GM12878 (cell line): ENCODE measurements at regions not wholly inside any gene's neighbourhood (a gene's known extent, or its start where the extent isn't known, plus 50 kb on each side); places are given as distances from the start of the nearest gene placed in this dataset.

Experiments
- ATAC-seq: fragments of 200-7000 bp; cut with Tn5 transposase; 3 replicates; pipeline ENCODE4 v1.9.1; 2020; ENCODE audit warnings: mild to moderate bottlenecking, moderate library complexity
- BruUV-seq: library from RNA; stranded (reverse); fragments of 400-500 nt; replicated peaks from 2 replicates; lab custom pipeline; 2021; lab: Mats Ljungman, UMichigan
- CTCF ChIA-PET: fragments of 300-600 bp; sonication (Branson Sonifier 250); formaldehyde crosslinking; extraction: SDS; loops from one replicate; lab custom pipeline; 2021; ENCODE audit warnings: inconsistent platforms; lab: Yijun Ruan, JAX
- POLR2A ChIA-PET: fragments of 350-600 bp; formaldehyde crosslinking; extraction: SDS; loops from one replicate; lab custom pipeline; 2021; ENCODE audit warnings: inconsistent platforms; lab: Charles Lee
- RAD21 ChIA-PET: fragments of 300-600 bp; sonication (Branson Sonifier 250); formaldehyde crosslinking; loops from one replicate; lab custom pipeline; 2023; ENCODE audit warnings: antibody characterized with exemption; ENCODE audit not compliant: unreplicated experiment; lab: Charles Lee
- SMC1A ChIA-PET: fragments of 300-600 bp; sonication (Branson Sonifier 250); formaldehyde crosslinking; loops from one replicate; lab custom pipeline; 2023; ENCODE audit not compliant: unreplicated experiment, uncharacterized antibody; lab: Charles Lee
- DNase-seq: peaks from one replicate; pipeline ENCODE4 v3.0.0-alpha.2; 2011; ENCODE audit warnings: low read depth, low spot score
- FAIRE-seq: peaks from 3 replicates; lab custom pipeline; 2011; peaks lifted over from hg19 to GRCh38; lab: Jason Lieb, UNC
- H2AFZ ChIP-seq: 2 replicates; pipeline ENCODE4 v1.6.0; 2011; ENCODE audit warnings: low read depth, low read length, control low read depth; ENCODE audit not compliant: control insufficient read depth
- H3K27ac ChIP-seq: 2 replicates; pipeline ENCODE4 v1.5.1; 2011; ENCODE audit warnings: control low read depth; ENCODE audit not compliant: control insufficient read depth, insufficient read depth
- H3K27me3 ChIP-seq, 2 experiments: replicated peaks in 1 of 2; 2 replicates each; pipeline versions ENCODE4 v1.6.0 to v1.6.1; 2011; ENCODE audit warnings: low read length in 1 of 2; ENCODE audit not compliant: control insufficient read depth in 2 of 2, insufficient read depth in 2 of 2
- H3K36me3 ChIP-seq, 2 experiments: 2 replicates each; pipeline ENCODE4 v1.5.1; 2011; ENCODE audit warnings: low read length in 1 of 2; ENCODE audit not compliant: control insufficient read depth in 2 of 2, insufficient read depth in 2 of 2
- H3K4me1 ChIP-seq: 2 replicates; pipeline ENCODE4 v1.6.1; 2011; ENCODE audit warnings: mild to moderate bottlenecking, low read length, moderate library complexity, mixed read lengths; ENCODE audit not compliant: control insufficient read depth, insufficient read depth
- H3K4me2 ChIP-seq: 2 replicates; pipeline ENCODE4 v1.6.0; 2011; ENCODE audit warnings: control low read depth; ENCODE audit not compliant: control insufficient read depth, insufficient read depth
- H3K4me3 ChIP-seq: fragments of 200-600 bp; sonication (generic); 2 replicates; pipeline ENCODE4 v1.5.1; 2016
- H3K79me2 ChIP-seq: 2 replicates; pipeline ENCODE4 v1.6.0; 2011; ENCODE audit warnings: low read length; ENCODE audit not compliant: control insufficient read depth, insufficient read depth
- H3K9ac ChIP-seq: 2 replicates; pipeline ENCODE4 v1.8.0; 2011; ENCODE audit warnings: low read length, control low read depth, mixed read lengths; ENCODE audit not compliant: control insufficient read depth, insufficient read depth
- H3K9me3 ChIP-seq: replicated peaks from 3 replicates; pipeline ENCODE4 v1.5.1; 2011; ENCODE audit warnings: mild to moderate bottlenecking, low read length; ENCODE audit not compliant: control insufficient read depth, insufficient read depth
- H4K20me1 ChIP-seq: 2 replicates; pipeline ENCODE4 v1.6.0; 2011; ENCODE audit not compliant: control insufficient read depth, insufficient read depth
- DPF2 ChIP-seq: fragments of 450-650 bp; IDR thresholded peaks from 2 replicates; pipeline ENCODE4 v1.6.1; 2017; ENCODE audit warnings: mild to moderate bottlenecking
- ELK1 ChIP-seq: IDR thresholded peaks from 2 replicates; pipeline ENCODE4 v1.6.1; 2012; ENCODE audit warnings: low read depth, low read length, improper control_type of control experiment
- HSF1 ChIP-seq: fragments of 150-350 bp; IDR thresholded peaks from 2 replicates; pipeline ENCODE4 v1.6.1; 2014; ENCODE audit warnings: mild to moderate bottlenecking, low read depth, low read length
- IRF3 ChIP-seq: fragments of 450-650 bp; IDR thresholded peaks from 2 replicates; pipeline ENCODE4 v1.6.1; 2014; ENCODE audit warnings: mild to moderate bottlenecking
- IRF4 ChIP-seq: IDR thresholded peaks from 2 replicates; pipeline ENCODE4 v1.6.1; 2011; ENCODE audit warnings: low read depth, low read length
- MAX ChIP-seq: IDR thresholded peaks from 2 replicates; pipeline ENCODE4 v1.6.1; 2012; ENCODE audit warnings: low read depth, low read length, improper control_type of control experiment
- MXI1 ChIP-seq: fragments of 150-350 bp; IDR thresholded peaks from 2 replicates; pipeline ENCODE4 v1.6.1; 2011; ENCODE audit warnings: low read depth, mild to moderate bottlenecking, inconsistent platforms, low read length, improper control_type of control experiment
- NFXL1 ChIP-seq: fragments of 450-650 bp; IDR thresholded peaks from 2 replicates; pipeline ENCODE4 v1.6.1; 2017; ENCODE audit warnings: antibody characterized with exemption, mild to moderate bottlenecking, borderline replicate concordance
- NRF1 ChIP-seq: conservative IDR thresholded peaks from 2 replicates; pipeline ENCODE4 v1.6.1; 2011; ENCODE audit warnings: mild to moderate bottlenecking, low read depth, low read length, improper control_type of control experiment
- TCF3 ChIP-seq: IDR thresholded peaks from 2 replicates; pipeline ENCODE4 v1.6.1; 2012; ENCODE audit warnings: low read depth, mild to moderate bottlenecking, low read length, borderline replicate concordance; ENCODE audit not compliant: insufficient read depth
- WRNIP1 ChIP-seq: IDR thresholded peaks from 2 replicates; pipeline ENCODE4 v1.6.1; 2011; ENCODE audit warnings: low read depth, low read length, improper control_type of control experiment, borderline replicate concordance
- ZBTB11 ChIP-seq: fragments of 450-650 bp; formaldehyde crosslinking; IDR thresholded peaks from 2 replicates; pipeline ENCODE4 v1.5.0; 2022; ENCODE audit warnings: mild to moderate bottlenecking, missing genetic modification characterization
- ZBTB4 ChIP-seq: fragments of 450-650 bp; formaldehyde crosslinking; IDR thresholded peaks from 2 replicates; pipeline ENCODE4 v1.4.0; 2022; ENCODE audit warnings: mild to moderate bottlenecking, moderate library complexity
- ZNF24 ChIP-seq: fragments of 450-650 bp; IDR thresholded peaks from 2 replicates; pipeline ENCODE4 v1.6.1; 2017; ENCODE audit warnings: antibody characterized with exemption, mild to moderate bottlenecking
- WGBS: methylation state at CpG from one replicate; pipeline ENCODE4 v1.1.6; 2016; ENCODE audit warnings: low lambda C conversion rate; ENCODE audit not compliant: insufficient replicate concordance, insufficient coverage; ENCODE audit errors: missing lambda C conversion rate; 5-methylcytosine and 5-hydroxymethylcytosine counted together
- in situ Hi-C: fragments of 300-500 bp; cut with MboI; formaldehyde crosslinking; loops from 9 replicates; pipeline ENCODE4 v1.14.3; 2018; ENCODE audit warnings: mixed read lengths
- intact Hi-C: fragments of 100-400 bp; cut with micrococcal nuclease; formaldehyde crosslinking; loops from one replicate; pipeline ENCODE4 v1.14.2; 2022; ENCODE audit not compliant: unreplicated experiment

- SMC1A ChIA-PET = interaction anchor here (0.6 to 1.3 kb wide), 2 partner anchors 11 to 143 kb away, joined by 3 read pairs; no protein-coding TSS in a partner anchor
- Histone ChIP-seq H3K79me2 (no peaks in the 10 kb centered on the region), H3K4me1 (no peaks in the 10 kb centered on the region), H4K20me1 (no peaks in the 10 kb centered on the region), H3K27ac (no peak overlapping the region), H3K9me3 (no peaks in the 10 kb centered on the region), H2AFZ (no peak overlapping the region), H3K36me3 (no peaks in the 10 kb centered on the region), H3K27me3 (no peaks in the 10 kb centered on the region), H3K4me2 (no peak overlapping the region), H3K4me3 (no peak overlapping the region), H3K9ac (no peak overlapping the region)
- BruUV-seq = no TSS peak
- ATAC-seq (no peak), FAIRE-seq (no peak), DNase-seq (no peak)
- WGBS = 16% methylated on average over 2 of the region's 2 CpGs
- in situ Hi-C loops = no loop called here
- RAD21 ChIA-PET = no interaction called here
- POLR2A ChIA-PET = no interaction called here
- CTCF ChIA-PET = interaction anchor here (2.4 kb wide), 1 partner anchor 12 kb away, joined by 9 read pairs; no protein-coding TSS in a partner anchor
- intact Hi-C loops = no loop called here
- TF ChIP-seq WRNIP1 (no peak), ZBTB11 (CRISPR knock-in tag) (no peak), IRF4 (no peak), DPF2 (no peak), TCF3 (no peak), ZBTB4 (CRISPR knock-in tag) (no peak), MAX (no peak), NRF1 (no peak), HSF1 (no peak), ELK1 (no peak), IRF3 (no peak), NFXL1 (no peak), MXI1 (no peak), ZNF24 (no peak)
These were observed 240.1 kb downstream of the ALG10B start for GRCh38 chr12:38556647-38557046.
